ENCODE measurements at regions not wholly inside any gene's neighbourhood (a gene's known extent, or its start where the extent isn't known, plus 50 kb on each side); places are given as distances from the start of the nearest gene placed in this dataset.
"Not testable (repeated sequence)": the region's sequence is repeated elsewhere in the genome, so short reads cannot be mapped to it uniquely, and the experiment has no call there.

DNA sequence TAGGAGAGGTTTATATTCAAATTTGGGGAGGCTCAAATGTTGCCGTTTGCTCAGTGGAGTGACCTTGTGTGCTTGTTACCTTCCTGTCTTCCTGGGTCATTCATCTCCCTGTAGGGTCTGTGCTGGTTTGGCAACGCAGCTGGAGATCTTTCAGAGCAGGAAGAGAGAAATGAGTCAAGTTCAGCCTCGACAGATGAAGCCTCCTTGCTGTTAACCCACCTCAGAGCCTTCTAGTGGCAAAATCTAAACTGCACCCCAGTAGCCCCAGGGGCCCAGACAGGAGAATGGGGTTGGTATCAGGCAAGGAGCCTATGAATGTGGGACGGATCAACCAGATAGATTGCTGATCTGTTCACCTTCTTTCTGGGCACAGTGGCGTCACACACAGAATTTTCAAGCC, 999.3 kb downstream of the VRK1 start:
- no peak for DNase-seq (ENCODE audit: low spot score)

DNA sequence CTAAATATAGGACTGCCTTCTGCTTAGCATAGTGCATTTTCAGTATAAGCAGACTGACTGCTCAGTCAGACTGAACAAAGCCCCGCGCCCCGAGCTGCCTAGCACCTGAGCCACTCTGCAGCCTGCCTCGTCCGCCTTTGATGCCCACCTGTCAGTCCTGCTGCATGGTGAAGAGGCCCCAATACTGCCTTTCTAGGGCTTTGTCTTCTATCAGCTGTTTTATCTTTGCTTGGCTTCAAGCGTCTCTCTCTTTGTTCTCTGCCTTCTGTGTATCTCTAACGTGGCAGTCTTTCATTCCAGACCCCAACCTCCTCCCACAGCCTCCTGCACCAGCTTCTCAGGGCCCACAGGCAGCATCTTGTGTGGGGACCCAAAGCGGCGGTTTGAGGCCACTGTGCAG, 1001.0 kb downstream of the VRK1 start:
- DNase-seq (ENCODE audit: low spot score) = no peak

DNA sequence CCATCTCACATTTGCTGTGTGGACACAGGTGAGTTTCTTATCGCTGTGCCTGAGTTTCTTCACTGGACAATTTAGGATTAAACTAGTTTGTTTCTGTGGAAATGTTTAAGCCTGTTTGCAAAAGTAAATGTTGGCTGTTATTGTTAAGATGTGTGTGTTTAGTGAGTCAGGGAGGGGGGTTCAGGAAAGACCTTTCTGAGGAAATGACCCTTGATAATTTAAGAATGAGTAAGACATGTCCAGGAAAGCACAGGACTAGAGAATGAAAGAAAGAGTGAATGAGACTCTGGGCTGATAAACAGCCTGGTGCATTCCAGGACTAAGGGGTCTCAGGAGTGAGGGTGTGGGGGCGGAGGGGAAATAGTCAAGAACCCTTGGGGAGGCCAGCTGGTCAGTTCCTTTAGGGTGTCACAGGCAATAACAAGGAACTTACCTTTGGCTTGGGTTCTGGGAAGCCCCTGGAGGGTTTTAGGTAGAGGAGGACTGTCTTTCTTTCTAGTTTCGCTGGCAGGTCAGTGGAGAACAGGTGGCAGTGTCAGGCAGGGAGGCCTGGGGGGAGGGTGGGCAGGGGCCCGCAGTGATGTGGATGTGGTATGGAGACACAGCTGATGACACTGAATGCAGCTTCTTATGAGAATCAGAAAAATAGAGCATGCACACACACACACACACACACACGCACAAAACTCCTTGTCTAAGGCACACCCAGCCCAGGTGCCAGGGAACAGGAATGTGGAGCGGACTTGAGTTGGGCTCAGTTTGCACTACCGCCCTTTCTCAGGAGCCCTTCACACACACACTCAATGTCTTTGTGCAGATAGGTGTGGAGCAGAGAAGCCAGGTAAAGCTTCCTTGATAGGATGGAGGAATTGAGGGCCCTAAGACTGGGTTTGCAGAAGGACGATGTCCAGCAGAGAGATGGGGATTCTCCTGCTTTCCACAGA, 1005.5 kb downstream of the VRK1 start:
- DNase-seq (ENCODE audit: low spot score) = no peak

DNA sequence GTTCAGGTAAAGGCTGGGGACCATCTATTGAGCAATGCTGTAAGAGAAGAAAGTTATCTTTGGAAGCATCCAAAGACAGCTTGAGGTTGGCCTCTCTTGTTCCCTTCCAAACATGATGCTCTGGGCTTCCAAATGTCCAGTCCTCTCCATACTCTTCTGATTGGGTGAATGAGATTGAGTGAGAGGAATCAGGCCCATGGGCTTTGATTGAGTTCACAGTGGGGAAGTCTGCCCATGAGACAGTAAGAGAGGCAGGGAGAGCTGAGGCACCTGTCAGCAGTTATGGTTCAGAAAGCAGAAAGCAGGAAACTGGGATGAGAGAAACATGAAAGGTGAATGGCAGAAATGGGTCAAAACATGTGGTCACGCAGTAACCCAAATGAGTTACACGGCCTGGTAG, 1006.9 kb downstream of the VRK1 start:
- no peak for DNase-seq (ENCODE audit: low spot score)

DNA sequence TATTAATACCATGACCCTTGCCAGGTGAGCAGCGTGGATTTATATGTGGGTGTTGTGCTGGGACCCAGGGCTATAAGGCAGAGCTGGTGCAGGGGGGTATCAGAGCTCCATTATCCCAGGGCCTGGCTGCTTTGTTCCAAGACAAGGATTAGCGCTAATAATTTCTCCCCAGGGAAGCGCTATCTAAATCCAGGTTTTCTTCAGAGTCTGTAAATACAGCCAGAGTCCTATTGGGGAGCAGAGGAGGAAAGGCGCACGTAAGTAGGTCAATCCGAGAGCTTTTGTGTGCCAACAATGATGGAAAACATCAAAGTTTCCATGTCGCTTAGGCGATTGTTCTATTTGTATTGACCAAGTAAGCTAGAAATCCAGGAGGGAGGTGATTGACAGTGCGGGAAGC, 1009.7 kb downstream of the VRK1 start:
- DNase-seq (ENCODE audit: low spot score) = no peak

DNA sequence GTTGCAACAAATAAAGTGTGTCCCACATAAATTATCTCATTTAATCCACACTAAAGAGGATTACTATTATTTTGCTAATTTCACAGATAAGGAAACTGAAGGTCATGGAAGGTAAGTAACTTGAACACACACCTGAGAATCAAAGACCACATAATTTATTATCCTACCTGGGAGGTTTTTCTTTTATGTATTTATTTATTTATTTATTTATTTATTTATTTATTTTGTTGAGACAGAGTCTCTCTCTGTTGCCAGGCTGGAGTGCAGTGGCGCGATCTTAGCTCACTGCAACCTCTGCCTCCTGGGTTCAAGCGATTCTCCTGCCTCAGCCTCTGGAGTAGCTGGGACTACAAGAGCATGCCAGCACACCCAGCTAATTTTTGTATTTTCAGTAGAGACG, 1011.4 kb downstream of the VRK1 start:
- not testable (repeated sequence) for DNase-seq (ENCODE audit: low spot score)

DNA sequence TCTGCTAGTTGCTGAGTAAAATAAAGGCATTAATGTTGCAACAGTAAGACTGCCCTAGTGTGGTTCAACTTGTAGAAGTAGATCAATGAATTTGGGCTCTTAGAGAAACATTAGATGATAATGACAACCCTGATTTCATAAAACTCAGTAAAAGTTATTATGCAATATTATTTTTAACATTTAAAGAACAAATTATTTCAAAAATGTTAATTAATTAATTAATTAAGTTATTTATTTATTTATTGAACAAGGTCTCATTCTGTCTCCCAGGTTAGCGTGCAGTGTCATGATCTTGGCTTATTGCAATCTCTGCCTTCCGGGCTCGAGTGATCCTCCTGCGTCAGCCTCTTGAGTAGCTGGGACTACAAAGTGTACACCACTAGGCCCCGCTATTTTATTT, 1016.4 kb downstream of the VRK1 start:
- no peak for DNase-seq (ENCODE audit: low spot score)

DNA sequence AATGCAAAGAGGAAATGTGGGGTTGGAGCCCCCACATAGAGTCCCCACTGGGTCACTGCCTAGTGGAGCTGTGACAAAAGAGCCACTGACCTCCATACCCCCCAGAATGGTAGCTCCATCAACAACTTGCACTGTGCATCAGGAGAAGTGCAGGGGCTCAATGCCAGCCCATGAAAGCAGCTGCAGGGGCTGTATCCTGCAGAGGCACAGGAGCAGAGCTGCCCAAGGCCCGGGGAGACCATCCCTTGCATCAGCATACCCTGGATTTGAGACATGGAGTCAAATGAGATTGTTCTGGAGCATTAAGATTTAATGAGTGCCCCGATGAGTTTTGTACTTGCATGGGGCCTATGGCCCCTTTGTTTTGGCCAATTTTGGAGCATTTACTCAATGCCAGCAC, 1023.6 kb downstream of the VRK1 start:
- no peak for DNase-seq (ENCODE audit: low spot score)

DNA sequence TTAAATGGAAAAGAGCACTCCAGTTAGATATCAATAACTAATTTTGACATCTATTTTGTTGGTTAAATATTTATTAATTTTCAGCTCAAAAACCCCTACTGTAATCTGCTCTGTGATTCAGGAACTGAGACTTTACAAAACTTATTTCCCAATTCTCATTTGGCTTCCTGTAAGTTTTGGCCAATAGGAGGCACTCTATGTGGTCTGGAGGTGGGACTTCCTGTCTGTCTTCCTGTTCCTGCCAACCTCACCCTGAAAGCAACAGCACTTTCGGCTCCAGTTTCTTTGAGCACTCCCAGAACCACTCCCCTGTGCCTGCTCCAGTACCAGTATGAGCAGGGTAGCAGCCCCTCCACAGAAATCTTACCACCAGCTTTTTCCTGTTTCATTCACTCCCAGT, 1027.0 kb downstream of the VRK1 start:
- no peak for DNase-seq (ENCODE audit: low spot score)

DNA sequence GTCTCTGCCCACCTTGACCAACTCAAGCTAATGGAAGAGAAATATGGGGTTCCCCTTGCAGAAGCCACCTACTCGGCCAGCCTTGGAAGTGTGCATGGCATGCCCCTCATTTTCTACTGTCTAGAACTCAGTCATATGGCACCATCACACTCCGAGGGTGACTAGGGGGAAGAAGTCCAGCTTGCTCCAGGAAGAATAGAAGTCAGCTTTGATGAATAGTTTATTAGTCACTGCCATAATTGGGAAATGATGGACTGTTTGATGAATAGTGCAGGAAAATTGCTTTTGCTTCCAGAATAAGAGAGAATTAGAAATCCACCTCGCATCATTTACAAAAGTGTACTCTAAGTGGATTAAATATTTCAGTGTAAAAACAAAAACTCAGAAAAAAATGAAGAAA, 1030.6 kb downstream of the VRK1 start:
- no peak for DNase-seq (ENCODE audit: low spot score)

DNA sequence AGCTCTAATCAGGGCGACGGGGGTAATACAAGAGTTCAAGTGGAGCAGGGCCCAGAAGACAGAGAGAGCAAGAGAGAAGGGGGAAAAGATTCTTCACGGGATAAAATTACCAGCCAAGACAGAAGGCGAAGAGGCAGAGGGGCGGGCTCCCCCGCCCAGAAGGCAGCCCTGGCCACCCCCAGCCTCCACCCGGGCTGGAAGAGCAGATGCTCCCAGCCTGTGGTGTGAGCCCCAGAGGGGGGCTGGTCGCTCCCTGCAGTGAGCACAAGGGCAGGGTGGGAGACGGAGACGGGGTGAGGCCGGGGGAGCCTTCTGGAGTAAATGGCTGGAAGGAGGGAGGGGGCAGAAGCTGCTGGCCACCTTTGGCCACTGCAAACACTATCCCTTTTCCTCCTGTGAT, 1035.6 kb downstream of the VRK1 start:
- no peak for DNase-seq (ENCODE audit: low spot score)

DNA sequence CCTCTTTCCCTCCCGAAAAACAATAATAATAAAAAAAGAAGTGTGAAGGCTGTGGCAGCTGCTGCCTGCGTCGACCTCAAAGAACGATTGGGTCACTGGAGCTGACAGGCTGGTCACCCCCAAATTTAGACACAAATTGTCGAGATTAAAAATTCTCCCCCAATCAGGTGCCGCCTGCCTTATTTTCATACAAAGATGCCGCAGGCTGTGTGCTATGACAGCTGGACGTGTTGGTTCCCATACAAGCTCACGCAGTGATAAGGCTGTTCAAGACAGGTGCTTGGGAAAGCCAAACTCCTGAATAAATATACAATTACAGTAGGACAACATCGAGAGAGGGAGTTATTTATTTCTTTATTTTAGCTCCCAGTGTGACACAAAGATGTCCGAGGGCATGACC, 1041.8 kb downstream of the VRK1 start:
- no peak for DNase-seq (ENCODE audit: low spot score)

DNA sequence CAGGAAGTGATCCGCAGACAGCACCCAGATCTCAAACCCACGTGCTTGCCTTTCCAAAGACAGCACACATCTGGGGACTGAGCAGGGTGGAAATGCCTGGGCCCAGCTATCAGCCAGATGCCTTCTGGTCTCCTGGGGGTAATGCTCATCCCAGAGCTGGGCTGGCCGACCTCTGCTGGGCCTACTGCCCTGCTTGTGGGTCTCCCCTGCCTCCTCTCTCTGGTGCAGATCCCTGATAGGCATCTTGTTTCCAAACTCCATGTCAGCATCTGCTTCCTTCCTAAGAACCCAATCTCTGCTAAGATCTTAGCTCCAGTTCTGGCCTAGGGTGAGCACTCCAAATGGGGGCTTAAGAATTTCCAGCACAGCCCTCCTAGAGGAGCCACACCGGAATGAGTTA, 1043.0 kb downstream of the VRK1 start:
- DNase-seq (ENCODE audit: low spot score) = no peak

DNA sequence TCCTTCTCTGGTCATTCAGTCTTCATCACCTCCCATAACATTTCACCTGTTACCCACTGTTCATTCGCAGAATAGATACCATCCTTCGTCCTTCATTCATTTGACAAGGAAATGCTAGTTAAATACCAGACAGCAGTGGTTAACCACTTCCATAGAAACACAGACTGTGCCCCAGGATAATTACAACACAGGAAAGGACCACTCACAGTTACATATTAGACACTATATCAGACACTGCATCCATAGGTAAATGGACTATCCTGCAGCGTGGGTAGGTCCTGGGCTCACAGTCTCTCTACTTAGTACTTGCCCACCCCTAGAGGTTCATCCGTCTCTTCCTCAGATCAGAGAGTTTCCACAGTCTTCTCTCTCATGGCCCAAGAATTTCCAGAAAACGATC, 1044.6 kb downstream of the VRK1 start:
- DNase-seq (ENCODE audit: low spot score) = no peak

DNA sequence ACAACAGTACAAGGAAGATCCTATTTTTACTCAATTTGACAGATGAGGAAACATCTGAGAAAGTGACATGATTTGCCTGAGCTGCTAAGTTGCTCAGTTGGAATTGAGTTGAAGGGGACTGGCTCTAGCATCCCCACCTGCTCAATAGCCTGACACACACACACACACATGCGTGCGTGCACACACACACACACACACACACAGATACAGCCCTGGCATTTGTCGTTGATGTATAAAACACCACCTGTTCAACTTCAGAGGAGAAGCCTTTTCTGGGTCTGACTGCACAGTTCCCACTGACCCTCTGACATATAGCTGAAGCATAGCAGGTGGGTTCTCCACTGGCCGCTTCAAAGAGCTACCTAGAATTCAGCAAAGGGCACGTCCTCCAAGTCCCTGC, 1045.9 kb downstream of the VRK1 start:
- no peak for DNase-seq (ENCODE audit: low spot score)

DNA sequence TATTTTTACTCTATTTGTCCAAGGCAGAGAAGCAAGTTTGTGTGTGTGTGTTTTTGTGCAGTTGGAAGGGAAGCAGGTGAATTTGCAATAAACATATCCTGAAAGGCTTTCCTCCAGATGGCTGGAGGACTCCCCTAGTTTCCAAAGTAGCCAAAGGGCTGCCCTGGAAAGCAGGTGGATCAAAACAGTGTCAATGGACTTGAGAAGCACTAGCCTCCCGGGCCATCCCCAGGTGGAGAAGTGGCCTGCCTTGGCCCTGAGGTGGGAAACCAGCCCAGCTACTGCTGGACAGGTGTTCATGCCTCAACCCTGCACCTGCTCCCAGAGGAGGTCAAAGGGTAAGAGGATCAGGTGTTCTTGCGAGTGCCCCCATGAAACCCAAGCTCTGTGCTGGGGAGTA, 1046.9 kb downstream of the VRK1 start:
- no peak for DNase-seq (ENCODE audit: low spot score)

DNA sequence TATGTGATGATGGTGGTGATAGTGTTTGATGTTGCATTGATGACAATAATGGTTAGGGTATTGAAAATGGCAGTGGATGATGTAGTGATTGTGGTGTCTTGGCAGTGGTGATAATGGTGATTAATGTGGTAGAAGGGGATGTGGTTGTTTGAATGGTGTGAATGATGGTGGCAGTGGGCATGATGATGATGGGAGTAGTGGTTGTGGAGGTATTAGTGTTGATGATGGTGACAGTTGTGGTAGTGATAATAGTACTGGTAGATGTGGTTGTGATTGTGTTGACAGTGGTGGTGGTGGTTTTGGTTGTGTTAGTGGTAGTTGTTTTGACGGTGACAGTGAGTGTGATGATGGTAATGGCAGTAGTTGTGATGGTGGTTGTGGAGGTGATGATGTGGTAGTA, 1049.0 kb downstream of the VRK1 start:
- DNase-seq (ENCODE audit: low spot score) = no peak

DNA sequence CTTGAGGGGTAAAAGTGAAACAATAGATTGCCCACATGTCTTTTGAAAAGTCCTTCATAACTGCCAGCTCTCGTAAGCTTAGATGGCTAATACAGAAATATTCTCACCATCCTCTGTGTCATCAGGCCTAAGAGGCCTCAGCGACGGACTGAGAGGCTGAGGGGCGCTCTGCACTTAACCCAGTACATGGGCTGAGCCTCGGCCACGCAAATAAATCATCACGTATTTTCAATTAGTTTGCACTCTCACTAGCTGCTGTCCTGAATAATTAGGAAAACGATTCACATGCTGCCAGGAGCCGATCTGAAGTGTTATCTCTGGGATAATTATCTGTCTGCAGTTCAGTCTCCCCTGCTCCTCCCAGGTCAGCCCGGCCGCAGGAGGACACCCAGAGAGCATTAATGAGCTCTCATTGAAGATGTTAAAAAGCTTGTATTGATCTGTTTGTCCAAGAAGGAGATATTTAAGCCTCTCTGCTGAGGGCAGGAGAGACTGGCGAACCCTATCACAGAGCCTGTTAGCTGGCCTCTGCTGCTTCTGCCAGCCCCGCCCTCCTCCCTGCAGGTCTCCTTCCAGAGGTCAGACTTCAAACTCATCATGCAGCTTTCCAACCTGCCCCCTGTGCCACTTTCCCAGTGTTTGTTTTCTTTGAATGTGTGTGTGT, 1051.3 kb downstream of the VRK1 start:
- no peak for DNase-seq (ENCODE audit: low spot score)

DNA sequence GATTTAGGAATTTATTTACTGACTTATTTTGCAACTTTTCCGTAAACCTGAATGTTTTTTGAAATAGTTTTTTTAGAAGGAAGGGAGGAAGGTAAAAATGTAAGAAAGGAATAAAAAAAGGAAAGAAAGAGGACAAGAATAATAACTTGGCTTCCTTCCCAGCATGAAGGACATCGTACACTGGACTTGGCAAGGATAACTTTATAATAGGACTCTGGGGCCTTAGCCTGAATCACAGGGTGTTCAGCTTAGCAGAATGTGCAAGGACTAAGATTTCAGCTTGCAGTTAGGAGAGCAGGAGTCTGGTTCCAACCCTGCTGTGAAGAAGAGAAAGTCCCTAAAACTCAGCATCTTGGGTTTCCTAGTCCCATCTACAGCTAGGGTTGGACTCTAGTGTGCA, 1053.3 kb downstream of the VRK1 start:
- no peak for DNase-seq (ENCODE audit: low spot score)

DNA sequence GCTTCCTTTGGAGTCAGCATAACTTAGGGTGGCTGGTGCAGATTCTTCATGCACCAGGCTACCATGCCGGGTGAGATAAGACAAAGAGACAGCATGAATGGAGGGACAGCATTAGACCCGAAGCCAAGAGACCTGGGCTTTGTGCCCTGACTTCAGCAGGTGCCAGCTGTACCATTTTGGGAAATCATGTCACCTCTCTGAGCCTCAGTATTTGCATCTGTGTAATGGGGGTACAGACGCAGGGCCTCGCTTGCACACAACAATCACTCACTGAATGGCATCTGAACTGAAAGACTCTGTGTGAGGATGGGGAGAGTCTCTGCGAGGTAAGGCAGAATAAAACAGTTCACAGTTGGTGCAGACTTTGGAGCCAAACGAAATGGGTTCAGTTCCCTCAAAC, 1053.7 kb downstream of the VRK1 start:
- no peak for DNase-seq (ENCODE audit: low spot score)

DNA sequence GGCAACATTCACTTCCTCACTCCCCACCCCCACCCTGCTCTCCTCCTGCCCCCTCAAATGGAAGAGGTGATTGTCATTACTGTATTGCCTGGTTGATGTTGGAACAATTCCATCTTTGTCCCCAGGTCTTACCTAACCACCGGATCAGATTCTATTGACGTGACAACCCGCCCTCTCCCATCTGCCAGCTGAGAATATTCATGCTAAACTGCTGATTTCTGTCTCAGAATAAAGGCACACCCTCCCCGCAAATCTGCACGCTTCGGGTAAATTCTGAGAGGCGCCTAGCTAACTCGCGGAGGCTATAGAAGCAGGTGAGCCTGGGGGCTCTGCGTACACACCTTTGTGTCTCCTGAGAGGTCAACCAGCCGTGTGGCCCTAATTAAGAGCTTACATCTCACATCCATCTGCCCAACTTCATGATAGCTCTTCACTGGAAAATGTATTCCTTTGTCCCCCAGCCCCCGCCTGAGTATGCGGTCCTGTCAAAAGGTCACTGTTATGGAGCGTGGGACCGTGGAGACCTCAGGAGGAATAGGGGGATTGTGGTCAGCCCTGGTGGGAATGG, 1054.3 kb downstream of the VRK1 start:
- DNase-seq (ENCODE audit: low spot score) = no peak

DNA sequence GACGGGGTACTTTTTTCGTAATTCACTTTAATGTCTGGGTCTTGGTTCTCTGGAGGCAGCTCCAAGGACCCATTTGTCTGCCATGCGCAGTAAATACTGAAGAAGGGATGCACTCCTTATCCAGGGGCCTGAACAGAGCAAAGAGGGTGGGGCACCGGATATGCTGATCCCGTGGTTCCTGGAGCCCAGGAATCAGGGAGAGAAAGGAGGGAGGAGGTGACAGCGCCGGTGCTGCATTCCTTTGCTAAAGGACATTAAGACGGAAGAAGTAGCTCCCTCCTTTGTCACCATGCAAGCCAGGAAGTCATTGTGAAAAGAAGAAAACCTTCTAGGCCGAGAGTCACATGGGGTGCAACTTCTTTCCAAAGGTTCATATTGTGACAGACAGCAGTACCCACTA, 1057.7 kb downstream of the VRK1 start:
- no peak for DNase-seq (ENCODE audit: low spot score)

DNA sequence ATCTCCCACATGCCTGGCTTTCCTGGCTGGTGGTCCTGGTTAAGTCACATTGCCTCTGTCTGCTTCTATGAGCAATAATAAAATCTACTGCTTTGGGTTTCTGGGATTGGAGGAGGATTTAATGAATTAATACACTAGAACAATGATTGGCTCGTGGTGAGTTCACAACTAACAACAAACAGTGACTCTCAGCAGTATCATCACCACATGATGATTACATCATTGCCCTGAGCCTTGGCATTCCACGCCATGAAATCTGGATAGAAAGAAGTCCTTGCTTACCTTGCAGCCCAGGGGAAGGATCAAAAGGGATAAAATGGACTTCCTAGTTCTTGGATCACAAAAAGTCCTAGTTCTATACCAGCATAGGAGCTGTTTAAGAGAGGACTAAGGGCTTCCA, 1069.0 kb downstream of the VRK1 start:
- DNase-seq (ENCODE audit: low spot score) = no peak
